Thyroid gland (tissue), 4 donors: ENCODE measurements at regions not wholly inside any gene's neighbourhood (a gene's known extent, or its start where the extent isn't known, plus 50 kb on each side); places are given as distances from the start of the nearest gene placed in this dataset.

ENCODE experiments used
- DNase-seq, 2 donors: peaks; one replicate each; pipeline ENCODE4 v3.0.0-alpha.2; 2019
- H3K27ac ChIP-seq, 3 donors: fragments of 200-600 bp; sonication (generic); 1 replicate in 2 of 3; 2 replicates in 1 of 3; pipeline ENCODE4 v1.5.1; 2016 to 2019; ENCODE audit warnings: mild to moderate bottlenecking in 1 of 3, moderate library complexity in 1 of 3
- H3K27me3 ChIP-seq: fragments of 200-600 bp; sonication (generic); one replicate; pipeline ENCODE4 v1.5.1; 2019
- H3K36me3 ChIP-seq, 2 donors: fragments of 200-600 bp; sonication (generic); one replicate each; pipeline ENCODE4 v1.5.1; 2016 to 2019
- H3K4me1 ChIP-seq, 2 donors: fragments of 200-600 bp; sonication (generic); one replicate each; pipeline ENCODE4 v1.5.1; 2017 to 2019
- H3K4me3 ChIP-seq, 3 donors: fragments of 200-600 bp; sonication (generic); replicated peaks in 1 of 3; 1 replicate in 2 of 3; 2 replicates in 1 of 3; pipeline ENCODE4 v1.5.1; 2016; ENCODE audit warnings: mild to moderate bottlenecking in 1 of 3
- H3K9me3 ChIP-seq: fragments of 200-600 bp; sonication (generic); one replicate; pipeline ENCODE4 v1.5.1; 2017
- CTCF ChIP-seq, 6 experiments: fragments of 200-600 bp in 3 of 6; fragments of 450-650 bp in 3 of 6; sonication (generic) in 3 of 6; IDR thresholded peaks; one replicate each; pipeline ENCODE4 v1.5.1; 2016 to 2019; ENCODE audit warnings: antibody characterized with exemption in 6 of 6, mild to moderate bottlenecking in 2 of 6, inconsistent platforms in 1 of 6, moderate library complexity in 1 of 6
- POLR2A ChIP-seq, 2 donors: fragments of 450-650 bp; IDR thresholded peaks; one replicate each; pipeline ENCODE4 v1.6.1; 2017; ENCODE audit warnings: antibody characterized with exemption in 2 of 2, mild to moderate bottlenecking in 2 of 2, moderate library complexity in 1 of 2
- WGBS, 2 donors: methylation state at CpG; one replicate each; pipeline ENCODE4 v1.1.5; 2017; 5-methylcytosine and 5-hydroxymethylcytosine counted together
- intact Hi-C: fragments of 100-400 bp; cut with DNase I; formaldehyde crosslinking; loops from one replicate; pipeline ENCODE4 v1.15.1; 2023

- TF ChIP-seq CTCF (IDR thresholded peaks at IDR 0.05) (no peak), POLR2A (IDR thresholded peaks at IDR 0.05) (no peak)
- H3K27ac ChIP-seq = no peak overlapping the region
- no peaks in the 10 kb centered on the region for H3K4me1 ChIP-seq
- no peak overlapping the region for H3K4me3 ChIP-seq
- intact Hi-C loops = no loop called here
- WGBS, 2 donors = 85 to 94% methylated on average over 1 of the region's 1 CpG
- H3K9me3 ChIP-seq = no peaks in the 10 kb centered on the region
- no peaks in the 10 kb centered on the region for H3K27me3 ChIP-seq
- no peaks in the 10 kb centered on the region for H3K36me3 ChIP-seq
- no peak for DNase-seq
Measured at GRCh38 chr4:35423104-35423503, 821.2 kb downstream of the ARAP2 start.

GRCh38 chr4:35447474-35447873 is 796.8 kb downstream of the ARAP2 start:
- H3K27ac ChIP-seq = no peak overlapping the region
- DNase-seq = no peak
- TF ChIP-seq CTCF (IDR thresholded peaks at IDR 0.05) (no peak), POLR2A (IDR thresholded peaks at IDR 0.05) (no peak)
- no peak overlapping the region for H3K4me3 ChIP-seq
- intact Hi-C loops = no loop called here
- no peaks in the 10 kb centered on the region for H3K4me1 ChIP-seq
- H3K9me3 ChIP-seq = no peaks in the 10 kb centered on the region
- no peaks in the 10 kb centered on the region for H3K36me3 ChIP-seq
- H3K27me3 ChIP-seq = no peaks in the 10 kb centered on the region

- Histone ChIP-seq H3K27me3 (no peaks in the 10 kb centered on the region), H3K36me3 (no peaks in the 10 kb centered on the region), H3K9me3 (no peaks in the 10 kb centered on the region), H3K4me1 (no peaks in the 10 kb centered on the region), H3K4me3 (no peak overlapping the region), H3K27ac (no peak overlapping the region)
- DNase-seq = no peak
- TF ChIP-seq POLR2A (IDR thresholded peaks at IDR 0.05) = no peak
- no peak for TF ChIP-seq CTCF (IDR thresholded peaks at IDR 0.05)
- intact Hi-C loops = no loop called here
Measured at GRCh38 chr4:35459045-35459444, 785.3 kb downstream of the ARAP2 start.

- no peak for DNase-seq
- H3K36me3 ChIP-seq = no peaks in the 10 kb centered on the region
- H3K27ac ChIP-seq = no peak overlapping the region
- WGBS, 2 donors = 79 to 80% methylated on average over 5 of the region's 5 CpGs
- no peaks in the 10 kb centered on the region for H3K4me1 ChIP-seq
- TF ChIP-seq CTCF (IDR thresholded peaks at IDR 0.05) (no peak), POLR2A (IDR thresholded peaks at IDR 0.05) (no peak)
- intact Hi-C loops = no loop called here
- no peaks in the 10 kb centered on the region for H3K27me3 ChIP-seq
- H3K4me3 ChIP-seq = no peak overlapping the region
- no peaks in the 10 kb centered on the region for H3K9me3 ChIP-seq
Measured at GRCh38 chr4:35461931-35462659, 782.2 kb downstream of the ARAP2 start.

- intact Hi-C loops = no loop called here
- Histone ChIP-seq H3K36me3 (no peaks in the 10 kb centered on the region), H3K27ac (no peak overlapping the region), H3K4me1 (no peaks in the 10 kb centered on the region), H3K27me3 (no peaks in the 10 kb centered on the region), H3K9me3 (no peaks in the 10 kb centered on the region), H3K4me3 (no peak overlapping the region)
- 92 to 95% methylated on average over 19 of the region's 19 CpGs for WGBS, 2 donors
- no peak for DNase-seq
- TF ChIP-seq POLR2A (IDR thresholded peaks at IDR 0.05) (no peak), CTCF (IDR thresholded peaks at IDR 0.05) (no peak)
Measured at GRCh38 chr4:35463251-35463952, 780.9 kb downstream of the ARAP2 start.
